ENCODE measurements at regions not wholly inside any gene's neighbourhood (a gene's known extent, or its start where the extent isn't known, plus 50 kb on each side); places are given as distances from the start of the nearest gene placed in this dataset.

- no peak for DNase-seq
Measured at GRCh38 chr5:87503004-87503403, 90.3 kb upstream of the CCNH start.

DNA sequence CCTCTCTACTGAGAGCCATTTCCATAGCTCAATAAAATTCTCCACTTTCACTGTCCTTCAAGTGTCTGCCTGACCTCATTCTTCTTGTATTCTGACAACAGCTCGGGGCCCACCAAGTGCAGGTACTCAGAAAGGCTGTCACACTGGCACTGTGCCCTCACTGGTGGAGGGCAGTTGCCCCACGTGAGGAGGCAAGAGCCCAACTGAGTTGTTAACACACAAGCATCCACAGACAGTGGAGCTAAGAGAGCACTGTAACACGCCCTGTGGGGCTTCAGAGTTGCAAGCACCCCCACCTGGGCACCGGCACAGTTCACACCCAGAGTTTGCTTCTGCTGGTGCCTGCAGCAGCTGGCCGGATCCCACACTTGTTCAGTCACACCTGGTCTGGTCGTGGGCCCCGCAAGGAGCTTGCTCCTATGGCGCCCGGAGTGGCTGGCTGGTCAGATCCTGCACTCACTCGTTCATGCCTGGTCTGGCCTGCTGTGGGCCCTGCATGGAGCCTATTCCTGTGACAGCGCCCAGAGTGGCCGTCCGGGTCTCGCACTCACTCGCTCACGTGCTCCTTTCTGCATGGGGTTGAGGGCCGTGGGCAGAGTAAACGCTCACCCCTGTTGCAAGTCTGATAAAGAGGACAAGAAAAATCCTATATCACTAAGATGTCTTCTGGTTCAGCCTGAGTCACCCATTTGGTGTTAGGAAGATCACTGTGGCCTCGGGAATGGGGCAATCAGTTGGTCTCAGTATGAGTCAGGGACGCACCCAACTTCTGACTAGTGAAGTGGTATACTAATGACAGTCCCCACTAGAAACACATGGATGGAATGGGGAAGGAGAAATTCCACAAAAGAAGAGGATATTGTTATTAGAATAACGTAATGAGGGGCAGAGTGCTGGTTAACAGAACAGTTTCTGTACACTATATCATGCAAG is 87.0 kb upstream of the CCNH start:
- no peak for DNase-seq

Data from kidney glomerular epithelial cell (primary cell).